OCI-LY3 (cell line): ENCODE measurements at regions not wholly inside any gene's neighbourhood (a gene's known extent, or its start where the extent isn't known, plus 50 kb on each side); places are given as distances from the start of the nearest gene placed in this dataset.
"Not testable (repeated sequence)": the region's sequence is repeated elsewhere in the genome, so short reads cannot be mapped to it uniquely, and the experiment has no call there.

Experiments used
- H2AFZ ChIP-seq: fragments of 200-600, 300-600 bp; shearing (Covaris generic); 2 replicates; pipeline ENCODE4 v1.6.0; 2014; ENCODE audit warnings: antibody characterized with exemption, low read depth, low read length
- H3K27ac ChIP-seq: fragments of 200-600, 300-600 bp; sonication (generic); 2 replicates; pipeline ENCODE4 v1.5.1; 2014; ENCODE audit warnings: mild to moderate bottlenecking, low read length, moderate library complexity, mixed read lengths
- H3K27me3 ChIP-seq: fragments of 200-600, 300-600 bp; sonication (generic); 2 replicates; pipeline ENCODE4 v1.6.1; 2014; ENCODE audit warnings: low read depth, low read length, mixed read lengths
- H3K36me3 ChIP-seq: fragments of 200-600, 300-600 bp; sonication (generic); replicated peaks from 2 replicates; pipeline ENCODE3; 2014; ENCODE audit warnings: low read depth, low read length, mixed read lengths
- H3K4me1 ChIP-seq: fragments of 300-600, 200-600 bp; sonication (generic); 2 replicates; pipeline ENCODE4 v1.6.1; 2014; ENCODE audit warnings: low read length, mixed read lengths
- H3K4me2 ChIP-seq: fragments of 200-600, 300-600 bp; sonication (generic); 2 replicates; pipeline ENCODE4 v1.6.1; 2014; ENCODE audit warnings: low read length, mixed read lengths
- H3K4me3 ChIP-seq: fragments of 300-600, 200-600 bp; sonication (generic); 2 replicates; pipeline ENCODE4 v1.5.1; 2014; ENCODE audit warnings: antibody characterized with exemption, mild to moderate bottlenecking, low read length, moderate library complexity
- H3K79me2 ChIP-seq: fragments of 300-600, 200-600 bp; shearing (Covaris generic); 2 replicates; pipeline ENCODE4 v1.6.1; 2014; ENCODE audit warnings: mild to moderate bottlenecking, low read length, mixed read lengths
- H3K9ac ChIP-seq: fragments of 300-600, 200-600 bp; shearing (Covaris generic); 2 replicates; pipeline ENCODE4 v1.6.0; 2014; ENCODE audit warnings: mild to moderate bottlenecking, low read length, moderate library complexity
- H3K9me3 ChIP-seq: fragments of 200-600, 300-600 bp; shearing (Covaris generic); 2 replicates; pipeline ENCODE4 v1.6.1; 2014; ENCODE audit warnings: low read length, mixed read lengths; ENCODE audit not compliant: insufficient read depth
- H4K20me1 ChIP-seq: fragments of 200-600, 300-600 bp; sonication (generic); 2 replicates; pipeline ENCODE4 v1.6.1; 2016; ENCODE audit warnings: low read length, mixed read lengths; ENCODE audit not compliant: insufficient read depth
- EZH2phosphoT487 ChIP-seq: fragments of 200-600 bp; shearing (Covaris generic); IDR thresholded peaks from 2 replicates; pipeline ENCODE4 v1.6.1; 2018; ENCODE audit warnings: antibody characterized with exemption, mixed run types, low read depth
- TF ChIP-seq, protein P1 (sequence below): fragments of 200-600, 300-600 bp; sonication (generic); IDR thresholded peaks from 2 replicates; pipeline ENCODE4 v1.5.1; 2014; ENCODE audit warnings: antibody characterized with exemption, low read length, low read depth

DNA sequence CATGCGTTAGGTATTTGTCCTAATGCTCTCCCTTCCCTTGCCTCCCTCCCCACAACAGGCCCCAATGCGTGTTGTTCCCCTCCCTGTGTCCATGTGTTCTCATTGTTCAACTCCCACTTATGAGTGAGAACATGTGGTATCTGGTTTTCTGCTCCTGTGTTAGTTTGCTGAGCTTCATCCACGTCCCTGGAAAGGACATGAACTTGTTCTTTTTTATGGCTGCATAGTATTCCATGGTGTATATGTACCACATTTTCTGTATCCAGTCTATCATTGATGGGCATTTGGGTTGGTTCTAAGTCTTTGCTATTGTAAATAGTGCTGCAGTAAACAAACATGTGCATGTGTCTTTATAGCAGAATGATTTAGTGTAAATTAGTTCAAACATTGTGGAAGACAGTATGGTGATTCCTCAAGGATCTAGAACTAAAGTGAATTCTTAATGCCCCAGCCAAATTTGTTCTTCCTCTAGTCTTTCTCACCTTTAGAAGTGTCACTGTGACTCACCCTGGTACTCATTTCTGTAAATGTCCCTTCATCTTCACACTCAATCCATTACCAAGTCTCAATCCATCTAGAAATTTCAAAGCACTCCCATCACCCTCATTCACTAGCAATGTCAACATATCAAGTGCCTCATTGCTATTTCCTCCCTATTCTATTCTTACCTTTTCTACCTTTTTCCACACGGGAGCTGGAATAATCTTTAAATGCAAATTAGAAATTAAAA is 123.9 kb downstream of the MREG start:
- H2AFZ ChIP-seq, H4K20me1 ChIP-seq, H3K27me3 ChIP-seq, H3K4me3 ChIP-seq, H3K9ac ChIP-seq, H3K4me2 ChIP-seq, H3K36me3 ChIP-seq, H3K9me3 ChIP-seq, H3K79me2 ChIP-seq, H3K27ac ChIP-seq: not testable (repeated sequence)
- peaks cover 39% of the 10 kb centered on the region for H3K4me1 ChIP-seq

DNA sequence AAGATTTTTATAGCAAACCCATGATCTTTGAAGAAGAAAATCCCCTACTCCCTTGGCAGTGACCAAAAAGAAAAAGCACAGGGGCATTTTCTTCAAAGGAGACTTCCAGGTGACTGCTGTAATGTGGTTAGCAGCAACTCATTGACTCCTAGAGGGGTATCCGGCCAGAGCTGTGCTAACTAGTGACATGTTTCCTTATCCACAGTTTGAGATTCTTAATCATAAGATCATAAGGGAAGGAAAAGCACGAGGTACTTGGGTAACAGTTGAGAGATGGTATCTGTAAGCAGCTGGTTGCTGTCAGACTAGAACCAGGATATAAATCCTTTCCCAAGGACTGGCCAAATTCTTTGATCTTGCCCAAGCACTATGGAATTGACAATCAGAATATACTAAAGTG is 124.7 kb downstream of the MREG start:
- Histone ChIP-seq H3K4me2 (no peak overlapping the region), H3K4me1 (peaks cover 46% of the 10 kb centered on the region)
- TF ChIP-seq, protein P1, sequence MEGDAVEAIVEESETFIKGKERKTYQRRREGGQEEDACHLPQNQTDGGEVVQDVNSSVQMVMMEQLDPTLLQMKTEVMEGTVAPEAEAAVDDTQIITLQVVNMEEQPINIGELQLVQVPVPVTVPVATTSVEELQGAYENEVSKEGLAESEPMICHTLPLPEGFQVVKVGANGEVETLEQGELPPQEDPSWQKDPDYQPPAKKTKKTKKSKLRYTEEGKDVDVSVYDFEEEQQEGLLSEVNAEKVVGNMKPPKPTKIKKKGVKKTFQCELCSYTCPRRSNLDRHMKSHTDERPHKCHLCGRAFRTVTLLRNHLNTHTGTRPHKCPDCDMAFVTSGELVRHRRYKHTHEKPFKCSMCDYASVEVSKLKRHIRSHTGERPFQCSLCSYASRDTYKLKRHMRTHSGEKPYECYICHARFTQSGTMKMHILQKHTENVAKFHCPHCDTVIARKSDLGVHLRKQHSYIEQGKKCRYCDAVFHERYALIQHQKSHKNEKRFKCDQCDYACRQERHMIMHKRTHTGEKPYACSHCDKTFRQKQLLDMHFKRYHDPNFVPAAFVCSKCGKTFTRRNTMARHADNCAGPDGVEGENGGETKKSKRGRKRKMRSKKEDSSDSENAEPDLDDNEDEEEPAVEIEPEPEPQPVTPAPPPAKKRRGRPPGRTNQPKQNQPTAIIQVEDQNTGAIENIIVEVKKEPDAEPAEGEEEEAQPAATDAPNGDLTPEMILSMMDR: no peak
- no peak for TF ChIP-seq EZH2phosphoT487

DNA sequence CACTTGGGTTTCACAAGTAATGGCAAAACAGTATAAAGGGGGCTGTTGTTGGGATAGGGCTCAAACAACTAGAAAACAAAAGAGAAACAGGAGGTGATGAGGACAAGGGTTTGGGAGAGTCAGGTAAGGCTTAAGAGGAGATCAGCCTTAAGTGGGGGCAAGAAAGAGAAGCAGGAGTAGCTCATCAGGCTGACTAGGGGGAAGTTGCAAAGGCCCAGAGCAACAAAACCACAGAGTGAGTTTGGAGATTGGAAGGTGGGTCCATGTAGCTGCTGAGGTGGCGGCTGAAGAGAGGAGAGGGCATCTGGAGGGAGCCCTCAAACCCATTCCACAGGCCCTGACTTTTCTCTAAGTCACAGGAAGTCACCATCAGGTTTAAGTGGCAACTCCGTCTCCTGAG is 126.0 kb downstream of the MREG start:
- Histone ChIP-seq H3K9me3 (no peaks in the 10 kb centered on the region), H2AFZ (no peak overlapping the region), H3K9ac (no peak overlapping the region), H3K79me2 (no peaks in the 10 kb centered on the region), H4K20me1 (no peaks in the 10 kb centered on the region), H3K27ac (no peak overlapping the region), H3K36me3 (no peaks in the 10 kb centered on the region), H3K27me3 (no peaks in the 10 kb centered on the region), H3K4me3 (no peak overlapping the region), H3K4me1 (peaks cover 55% of the 10 kb centered on the region), H3K4me2 (no peak overlapping the region)
- TF ChIP-seq, protein P1: no peak
- TF ChIP-seq EZH2phosphoT487: no peak

More for the DNA sequence above, 124.7 kb downstream of the MREG start:
- Histone ChIP-seq H3K9ac (no peak overlapping the region), H3K27ac (no peak overlapping the region), H3K4me3 (no peak overlapping the region), H3K27me3 (no peaks in the 10 kb centered on the region), H3K79me2 (no peaks in the 10 kb centered on the region), H3K36me3 (no peaks in the 10 kb centered on the region), H3K9me3 (no peaks in the 10 kb centered on the region), H2AFZ (no peak overlapping the region), H4K20me1 (no peaks in the 10 kb centered on the region)

DNA sequence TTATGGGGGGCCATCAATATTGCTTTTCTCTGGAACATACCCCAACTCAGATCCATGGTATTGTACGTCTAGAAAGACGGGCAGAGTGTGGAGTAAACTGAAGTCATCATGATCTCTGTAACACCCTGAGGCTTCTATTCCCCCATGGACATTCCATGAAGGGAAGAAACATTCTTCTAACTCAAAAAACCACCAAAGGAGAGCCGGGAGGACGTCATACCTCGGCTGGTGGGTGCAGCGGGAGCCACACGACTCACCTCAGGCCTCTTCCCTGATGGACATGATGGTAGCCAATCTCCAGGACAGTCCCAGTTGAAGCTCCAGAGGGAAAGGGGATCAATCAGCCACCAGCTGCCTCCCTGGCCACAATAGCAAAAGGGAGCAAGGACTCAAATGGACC is 127.3 kb downstream of the MREG start:
- no peak overlapping the region for H3K4me2 ChIP-seq
- H3K4me1 ChIP-seq: peaks cover 62% of the 10 kb centered on the region
- H4K20me1 ChIP-seq: no peaks in the 10 kb centered on the region
- no peak overlapping the region for H3K9ac ChIP-seq
- H3K79me2 ChIP-seq: no peaks in the 10 kb centered on the region
- no peaks in the 10 kb centered on the region for H3K9me3 ChIP-seq
- no peak overlapping the region for H2AFZ ChIP-seq
- no peaks in the 10 kb centered on the region for H3K27me3 ChIP-seq
- no peaks in the 10 kb centered on the region for H3K36me3 ChIP-seq
- no peak overlapping the region for H3K4me3 ChIP-seq
- no peak overlapping the region for H3K27ac ChIP-seq
- TF ChIP-seq, protein P1: no peak
- TF ChIP-seq EZH2phosphoT487: no peak
